WTC11 (cell line): ENCODE measurements at regions not wholly inside any gene's neighbourhood (a gene's known extent, or its start where the extent isn't known, plus 50 kb on each side); places are given as distances from the start of the nearest gene placed in this dataset.

Source experiments
- ATAC-seq: fragments of 200-7000 bp; cut with Tn5 transposase; 2 replicates; pipeline ENCODE4 v1.10.0; 2021; ENCODE audit warnings: mild to moderate bottlenecking, moderate library complexity
- CTCF ChIA-PET: fragments of 300-600 bp; sonication (Branson Sonifier 250); formaldehyde crosslinking; loops from one replicate; lab custom pipeline; 2021; ENCODE audit warnings: antibody characterized with exemption; lab: Charles Lee
- POLR2A ChIA-PET: fragments of 350-600 bp; sonication (Branson Sonifier 250); formaldehyde crosslinking; loops from one replicate; lab custom pipeline; 2021; ENCODE audit warnings: antibody characterized with exemption; lab: Charles Lee
- DNase-seq: peaks from one replicate; pipeline ENCODE4 v3.0.0; 2021; ENCODE audit warnings: low spot score
- H3K27ac Mint-ChIP-seq: 2 replicates; pipeline ENCODE4 v1.8.0; 2021; ENCODE audit warnings: mixed read lengths
- H3K27me3 Mint-ChIP-seq: 2 replicates; pipeline ENCODE4 v1.8.0; 2021; ENCODE audit warnings: low read depth, mild to moderate bottlenecking, moderate library complexity, mixed read lengths
- H3K36me3 Mint-ChIP-seq: 2 replicates; pipeline ENCODE4 v1.8.0; 2021; ENCODE audit warnings: mixed read lengths
- H3K4me1 Mint-ChIP-seq: 2 replicates; pipeline ENCODE4 v1.8.0; 2022; ENCODE audit warnings: mixed read lengths
- H3K4me3 Mint-ChIP-seq: 2 replicates; pipeline ENCODE4 v1.8.0; 2021; ENCODE audit warnings: mild to moderate bottlenecking, moderate library complexity, mixed read lengths
- H3K9me3 Mint-ChIP-seq: 2 replicates; pipeline ENCODE4 v1.8.0; 2021; ENCODE audit warnings: mixed read lengths
- ATF2 ChIP-seq: sonication (generic); formaldehyde crosslinking; IDR thresholded peaks from 2 replicates; pipeline ENCODE4 v1.8.1; 2022; ENCODE audit warnings: low read depth, missing genetic modification reagents, borderline replicate concordance
- GRHL2 ChIP-seq: fragments of 250-450 bp; sonication (Bioruptor Pico); IDR thresholded peaks from 2 replicates; pipeline ENCODE4 v1.8.0; 2022; ENCODE audit warnings: mild to moderate bottlenecking, moderate library complexity; ENCODE audit not compliant: insufficient replicate concordance, severe bottlenecking
- HMGA2 ChIP-seq: fragments of 250-450 bp; sonication (Bioruptor Pico); IDR thresholded peaks from 2 replicates; pipeline ENCODE4 v1.4.0; 2021; ENCODE audit warnings: mild to moderate bottlenecking, moderate library complexity
- IRF1 ChIP-seq: sonication (generic); formaldehyde crosslinking; IDR thresholded peaks from 2 replicates; pipeline ENCODE4 v1.8.0; 2023; ENCODE audit warnings: missing genetic modification reagents
- JAZF1 ChIP-seq: fragments of 250-450 bp; sonication (Bioruptor Pico); IDR thresholded peaks from 2 replicates; pipeline ENCODE4 v1.9.0; 2021; ENCODE audit warnings: moderate library complexity, mild to moderate bottlenecking, inconsistent platforms
- MYBL2 ChIP-seq: sonication (generic); formaldehyde crosslinking; IDR thresholded peaks from 2 replicates; pipeline ENCODE4 v1.8.1; 2023; ENCODE audit warnings: mild to moderate bottlenecking, moderate library complexity, missing genetic modification reagents
- NFATC4 ChIP-seq: fragments of 250-450 bp; sonication (Bioruptor Pico); IDR thresholded peaks from 2 replicates; pipeline ENCODE4 v1.9.0; 2021; ENCODE audit warnings: mild to moderate bottlenecking
- PREB ChIP-seq: sonication (generic); formaldehyde crosslinking; IDR thresholded peaks from 2 replicates; pipeline ENCODE4 v1.8.1; 2022; ENCODE audit warnings: mild to moderate bottlenecking, missing genetic modification reagents, moderate library complexity, borderline replicate concordance
- USF2 ChIP-seq: sonication (generic); formaldehyde crosslinking; IDR thresholded peaks from 2 replicates; pipeline ENCODE4 v1.8.1; 2023; ENCODE audit warnings: mild to moderate bottlenecking, missing genetic modification reagents, moderate library complexity
- ZNF423 ChIP-seq: fragments of 250-450 bp; sonication (Bioruptor Pico); IDR thresholded peaks from 2 replicates; pipeline ENCODE4 v2.1.2; 2022; ENCODE audit warnings: mild to moderate bottlenecking, moderate library complexity
- TF ChIP-seq, protein P1 (sequence below): sonication (generic); formaldehyde crosslinking; IDR thresholded peaks from 2 replicates; pipeline ENCODE4 v1.8.0; 2022; ENCODE audit warnings: mild to moderate bottlenecking, missing genetic modification reagents
- TF ChIP-seq, protein P2 (sequence below): sonication (generic); formaldehyde crosslinking; IDR thresholded peaks from 2 replicates; pipeline ENCODE4 v1.8.0; 2022; ENCODE audit warnings: mild to moderate bottlenecking, missing genetic modification reagents
- TF ChIP-seq, protein P3 (sequence below): fragments of 250-450 bp; sonication (Bioruptor Pico); conservative IDR thresholded peaks from 2 replicates; pipeline ENCODE4 v1.9.0; 2021; ENCODE audit warnings: mild to moderate bottlenecking
- TF ChIP-seq, protein P4 (sequence below): fragments of 250-450 bp; sonication (Bioruptor Pico); IDR thresholded peaks from 2 replicates; pipeline ENCODE4 v1.9.0; 2021; ENCODE audit warnings: mild to moderate bottlenecking

GRCh38 chr3:8324747-8325146, 176.9 kb upstream of the LMCD1 start:
- DNase-seq = peak; percentile 64
- POLR2A ChIA-PET = interaction anchor here (0.5 kb wide), 1 partner anchor 42 kb away, joined by 3 read pairs; no protein-coding TSS in a partner anchor

DNA sequence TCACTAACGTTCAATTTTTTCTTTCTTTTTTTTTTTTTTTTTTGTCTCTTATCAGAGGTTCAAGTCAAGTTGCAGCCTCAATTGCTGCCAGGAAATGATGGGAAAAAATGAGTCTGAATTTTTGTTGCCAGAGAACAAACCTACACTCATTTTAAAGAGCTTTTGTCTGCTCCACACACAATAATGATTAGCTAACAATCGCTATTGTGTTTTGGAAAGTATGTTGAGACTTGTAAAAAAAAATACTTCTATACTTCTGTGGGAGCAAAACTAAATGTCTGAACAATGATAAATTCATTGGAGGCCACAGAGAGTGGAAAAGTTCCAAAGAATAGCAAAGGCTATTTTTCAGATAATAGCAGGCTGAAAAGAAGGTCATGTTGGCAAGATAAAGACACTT, 176.3 kb upstream of the LMCD1 start:
- no peak for ATAC-seq
- no peak for DNase-seq
- H3K4me3 Mint-ChIP-seq = no peak overlapping the region
- POLR2A ChIA-PET = no interaction called here
- CTCF ChIA-PET = interaction anchor here (0.7 to 2.9 kb wide), 20 partner anchors 10 to 528 kb away, joined by 3 to 57 read pairs (median 5); partner anchors contain the start of gene LMCD1
- no peak overlapping the region; the same call in 1 of the 2 replicates for H3K27ac Mint-ChIP-seq
- H3K27me3 Mint-ChIP-seq = no peaks in the 10 kb centered on the region
- peaks cover 12% of the 10 kb centered on the region for H3K9me3 Mint-ChIP-seq
- H3K4me1 Mint-ChIP-seq = no peaks in the 10 kb centered on the region; the same call in 1 of the 2 replicates
- H3K36me3 Mint-ChIP-seq = peaks cover 7% of the 10 kb centered on the region
- TF ChIP-seq USF2 (CRISPR knock-in tag) (no peak), GRHL2 (CRISPR knock-in tag) (no peak), PREB (CRISPR knock-in tag) (no peak)
- TF ChIP-seq, protein P1, sequence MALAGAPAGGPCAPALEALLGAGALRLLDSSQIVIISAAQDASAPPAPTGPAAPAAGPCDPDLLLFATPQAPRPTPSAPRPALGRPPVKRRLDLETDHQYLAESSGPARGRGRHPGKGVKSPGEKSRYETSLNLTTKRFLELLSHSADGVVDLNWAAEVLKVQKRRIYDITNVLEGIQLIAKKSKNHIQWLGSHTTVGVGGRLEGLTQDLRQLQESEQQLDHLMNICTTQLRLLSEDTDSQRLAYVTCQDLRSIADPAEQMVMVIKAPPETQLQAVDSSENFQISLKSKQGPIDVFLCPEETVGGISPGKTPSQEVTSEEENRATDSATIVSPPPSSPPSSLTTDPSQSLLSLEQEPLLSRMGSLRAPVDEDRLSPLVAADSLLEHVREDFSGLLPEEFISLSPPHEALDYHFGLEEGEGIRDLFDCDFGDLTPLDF (CRISPR knock-in tag) = no peak

More at GRCh38 chr3:8324747-8325146, 176.9 kb upstream of the LMCD1 start:
- H3K27ac Mint-ChIP-seq = no peak overlapping the region
- TF ChIP-seq IRF1 (no peak), MYBL2 (CRISPR knock-in tag) (no peak), ATF2 (CRISPR knock-in tag) (no peak), HMGA2 (no peak), NFATC4 (CRISPR knock-in tag) (no peak), ZNF423 (CRISPR knock-in tag) (no peak), JAZF1 (CRISPR knock-in tag) (no peak)
- TF ChIP-seq, protein P2, sequence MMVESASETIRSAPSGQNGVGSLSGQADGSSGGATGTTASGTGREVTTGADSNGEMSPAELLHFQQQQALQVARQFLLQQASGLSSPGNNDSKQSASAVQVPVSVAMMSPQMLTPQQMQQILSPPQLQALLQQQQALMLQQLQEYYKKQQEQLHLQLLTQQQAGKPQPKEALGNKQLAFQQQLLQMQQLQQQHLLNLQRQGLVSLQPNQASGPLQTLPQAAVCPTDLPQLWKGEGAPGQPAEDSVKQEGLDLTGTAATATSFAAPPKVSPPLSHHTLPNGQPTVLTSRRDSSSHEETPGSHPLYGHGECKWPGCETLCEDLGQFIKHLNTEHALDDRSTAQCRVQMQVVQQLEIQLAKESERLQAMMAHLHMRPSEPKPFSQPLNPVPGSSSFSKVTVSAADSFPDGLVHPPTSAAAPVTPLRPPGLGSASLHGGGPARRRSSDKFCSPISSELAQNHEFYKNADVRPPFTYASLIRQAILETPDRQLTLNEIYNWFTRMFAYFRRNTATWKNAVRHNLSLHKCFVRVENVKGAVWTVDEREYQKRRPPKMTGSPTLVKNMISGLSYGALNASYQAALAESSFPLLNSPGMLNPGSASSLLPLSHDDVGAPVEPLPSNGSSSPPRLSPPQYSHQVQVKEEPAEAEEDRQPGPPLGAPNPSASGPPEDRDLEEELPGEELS (CRISPR knock-in tag) = no peak
- TF ChIP-seq, protein P3, sequence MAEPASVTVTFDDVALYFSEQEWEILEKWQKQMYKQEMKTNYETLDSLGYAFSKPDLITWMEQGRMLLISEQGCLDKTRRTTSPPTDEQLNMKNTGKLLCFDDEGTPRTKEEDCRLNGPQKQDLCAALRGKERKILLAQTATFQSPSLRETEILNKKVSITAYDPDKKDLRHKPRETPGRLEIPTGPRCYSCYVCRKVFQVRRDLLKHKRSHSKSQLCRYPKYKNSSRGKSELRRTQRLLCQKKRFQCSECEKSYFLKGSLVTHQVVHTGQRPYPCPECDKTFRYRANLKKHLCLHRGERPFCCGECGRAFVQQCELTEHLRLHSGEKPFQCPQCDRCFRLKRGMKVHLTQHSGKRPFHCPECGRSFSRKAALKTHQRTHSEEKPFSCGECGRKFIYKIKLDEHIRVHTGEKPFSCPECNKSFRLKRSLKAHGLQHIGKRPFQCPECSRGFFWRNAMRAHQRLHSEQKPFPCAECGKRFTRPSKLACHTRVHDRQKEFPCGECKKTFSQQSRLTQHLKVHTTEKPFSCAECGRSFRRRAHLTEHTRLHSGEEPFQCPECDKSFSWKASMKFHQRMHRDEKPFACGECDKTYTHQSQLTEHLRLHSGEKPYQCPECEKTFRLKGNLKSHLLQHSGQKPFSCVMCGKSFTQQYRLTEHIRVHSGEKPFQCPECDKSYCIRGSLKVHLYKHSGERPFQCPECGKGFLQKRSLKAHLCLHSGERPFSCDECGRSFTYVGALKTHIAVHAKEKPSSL = no peak
- TF ChIP-seq, protein P4, sequence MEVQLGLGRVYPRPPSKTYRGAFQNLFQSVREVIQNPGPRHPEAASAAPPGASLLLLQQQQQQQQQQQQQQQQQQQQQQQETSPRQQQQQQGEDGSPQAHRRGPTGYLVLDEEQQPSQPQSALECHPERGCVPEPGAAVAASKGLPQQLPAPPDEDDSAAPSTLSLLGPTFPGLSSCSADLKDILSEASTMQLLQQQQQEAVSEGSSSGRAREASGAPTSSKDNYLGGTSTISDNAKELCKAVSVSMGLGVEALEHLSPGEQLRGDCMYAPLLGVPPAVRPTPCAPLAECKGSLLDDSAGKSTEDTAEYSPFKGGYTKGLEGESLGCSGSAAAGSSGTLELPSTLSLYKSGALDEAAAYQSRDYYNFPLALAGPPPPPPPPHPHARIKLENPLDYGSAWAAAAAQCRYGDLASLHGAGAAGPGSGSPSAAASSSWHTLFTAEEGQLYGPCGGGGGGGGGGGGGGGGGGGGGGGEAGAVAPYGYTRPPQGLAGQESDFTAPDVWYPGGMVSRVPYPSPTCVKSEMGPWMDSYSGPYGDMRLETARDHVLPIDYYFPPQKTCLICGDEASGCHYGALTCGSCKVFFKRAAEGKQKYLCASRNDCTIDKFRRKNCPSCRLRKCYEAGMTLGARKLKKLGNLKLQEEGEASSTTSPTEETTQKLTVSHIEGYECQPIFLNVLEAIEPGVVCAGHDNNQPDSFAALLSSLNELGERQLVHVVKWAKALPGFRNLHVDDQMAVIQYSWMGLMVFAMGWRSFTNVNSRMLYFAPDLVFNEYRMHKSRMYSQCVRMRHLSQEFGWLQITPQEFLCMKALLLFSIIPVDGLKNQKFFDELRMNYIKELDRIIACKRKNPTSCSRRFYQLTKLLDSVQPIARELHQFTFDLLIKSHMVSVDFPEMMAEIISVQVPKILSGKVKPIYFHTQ (CRISPR knock-in tag) = no peak
- H3K9me3 Mint-ChIP-seq = peaks cover 12% of the 10 kb centered on the region
- CTCF ChIA-PET = interaction anchor here (0.6 to 2.9 kb wide), 27 partner anchors 9 to 339 kb away, joined by 3 to 57 read pairs (median 4); partner anchors contain the start of gene LMCD1
- peak; percentile 92 for ATAC-seq
- no peaks in the 10 kb centered on the region for H3K27me3 Mint-ChIP-seq
- H3K4me1 Mint-ChIP-seq = no peaks in the 10 kb centered on the region; the same call in 1 of the 2 replicates
- H3K4me3 Mint-ChIP-seq = no peak overlapping the region
- H3K36me3 Mint-ChIP-seq = peaks cover 7% of the 10 kb centered on the region
